ENCODE measurements at regions not wholly inside any gene's neighbourhood (a gene's known extent, or its start where the extent isn't known, plus 50 kb on each side); places are given as distances from the start of the nearest gene placed in this dataset.

DNA sequence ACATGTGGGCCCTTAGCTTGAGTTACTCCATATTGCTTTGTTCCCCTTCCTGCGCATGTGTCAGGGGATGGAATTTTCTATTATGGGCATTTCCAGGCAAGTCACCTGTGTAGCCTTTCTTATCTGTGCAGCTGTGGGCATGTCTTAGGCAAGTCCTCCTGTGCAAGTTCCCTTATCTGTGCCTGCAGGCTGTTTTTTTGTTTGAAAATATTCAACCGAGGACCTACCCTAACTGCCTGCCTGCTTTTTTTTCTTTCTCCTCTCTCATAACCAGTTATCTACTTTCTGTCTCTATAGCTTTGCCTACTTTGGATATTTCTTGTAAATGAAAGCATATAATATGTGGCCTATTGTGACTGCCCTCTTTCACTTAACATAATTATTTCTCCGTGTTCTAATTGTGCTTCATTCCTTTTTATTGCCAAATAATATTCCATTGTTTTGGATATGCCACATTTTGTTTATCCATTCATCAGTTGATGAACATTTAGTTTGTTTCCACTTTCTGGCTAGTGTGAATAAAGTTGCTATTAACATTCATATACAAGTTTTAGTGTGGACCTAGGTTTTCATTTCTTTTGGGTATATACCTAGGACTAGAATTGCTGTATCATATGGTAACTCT is 83.6 kb upstream of the CADM1 start:
- DNase-seq (ENCODE audit: low spot score in 2 of 2) (no peak), ATAC-seq (replicated peaks; ENCODE audit: extremely low read depth, poor library complexity, severe bottlenecking) (no peak)
- Mint-ChIP-seq H3K27me3 (peaks cover 22% of the 10 kb centered on the region), H3K4me3 (no peak overlapping the region), H3K9me3 (peaks cover 7% of the 10 kb centered on the region), H3K27ac (ENCODE audit: low read depth) (no peak overlapping the region), H3K4me1 (no peaks in the 10 kb centered on the region), H3K36me3 (ENCODE audit: insufficient read depth) (no peaks in the 10 kb centered on the region)

DNA sequence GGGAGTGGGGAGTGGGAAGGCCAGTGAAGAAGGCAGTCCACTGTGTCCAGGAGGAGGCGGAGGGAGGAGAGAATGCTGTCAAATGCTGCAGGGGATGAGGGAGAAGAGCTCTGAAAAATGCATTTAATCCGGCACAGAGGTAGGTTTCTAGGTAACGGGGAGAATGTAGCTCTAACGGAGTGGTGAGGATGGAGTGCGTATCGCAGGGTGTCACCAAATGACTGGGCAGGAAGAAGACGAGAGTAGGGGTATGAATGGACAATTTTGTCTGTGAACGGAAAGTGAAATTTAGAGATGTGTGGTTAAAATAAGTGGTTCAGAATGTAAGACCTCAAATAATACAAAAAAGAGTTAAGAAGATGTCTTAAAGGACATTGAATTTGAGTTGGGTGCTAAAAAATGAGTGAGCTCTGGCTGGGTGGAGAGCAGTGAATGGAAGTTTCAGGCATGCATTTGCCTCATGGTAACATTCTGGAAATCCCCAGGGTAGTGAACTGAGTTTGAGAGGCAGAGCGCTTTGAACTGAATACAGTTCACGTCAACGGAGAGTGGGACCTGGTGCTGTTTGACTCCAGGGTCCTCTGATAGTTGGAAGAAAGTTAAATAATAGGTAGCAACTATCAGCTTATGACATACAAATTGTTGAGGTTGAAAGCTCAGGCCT is 81.3 kb upstream of the CADM1 start:
- DNase-seq (ENCODE audit: low spot score in 2 of 2) (no peak), ATAC-seq (replicated peaks; ENCODE audit: extremely low read depth, poor library complexity, severe bottlenecking) (no peak)
- Mint-ChIP-seq H3K36me3 (ENCODE audit: insufficient read depth) (no peaks in the 10 kb centered on the region), H3K27ac (ENCODE audit: low read depth) (no peak overlapping the region), H3K4me1 (no peaks in the 10 kb centered on the region), H3K4me3 (no peak overlapping the region), H3K9me3 (peaks cover 7% of the 10 kb centered on the region), H3K27me3 (peaks cover 5% of the 10 kb centered on the region)

DNA sequence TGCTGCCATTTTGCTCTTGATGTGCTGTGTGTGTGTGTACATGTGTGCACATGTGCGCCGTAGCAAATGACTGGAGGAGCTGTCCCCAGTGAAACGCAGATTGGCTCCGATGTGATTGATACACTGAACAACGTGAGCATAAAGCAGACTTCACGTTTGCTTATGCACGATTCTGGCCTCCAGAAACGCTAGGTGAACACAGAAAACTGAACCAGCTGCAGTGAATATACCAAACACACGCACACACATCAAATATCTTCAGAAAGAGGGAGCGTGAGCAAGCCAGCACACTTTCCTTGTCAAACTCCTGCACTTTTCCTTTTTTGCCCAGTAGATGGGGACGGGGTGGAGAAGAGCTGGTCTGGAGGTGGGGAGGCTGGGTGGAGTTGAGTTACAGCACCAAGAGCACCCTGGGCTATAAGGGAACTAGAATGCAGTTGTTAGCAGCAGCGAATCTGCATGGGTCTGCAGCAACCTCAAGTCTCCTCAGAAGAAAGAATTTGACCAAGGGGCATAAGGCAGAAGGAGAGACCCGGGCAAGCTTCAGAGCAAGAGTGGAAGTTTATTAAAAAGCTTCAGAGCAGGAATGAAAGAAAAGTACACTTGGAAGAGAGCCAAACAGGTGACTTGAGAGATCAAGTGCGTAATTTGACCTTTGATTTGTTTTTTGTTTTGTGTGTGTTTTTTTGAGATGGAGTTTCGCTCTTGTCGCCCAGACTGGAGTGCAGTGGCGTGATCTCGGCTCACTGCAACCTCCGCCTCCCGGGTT is 77.8 kb upstream of the CADM1 start:
- Mint-ChIP-seq H3K27ac (ENCODE audit: low read depth) (no peak overlapping the region), H3K4me1 (no peaks in the 10 kb centered on the region), H3K27me3 (no peaks in the 10 kb centered on the region), H3K36me3 (ENCODE audit: insufficient read depth) (peaks cover 1% of the 10 kb centered on the region), H3K9me3 (no peaks in the 10 kb centered on the region), H3K4me3 (no peak overlapping the region)
- DNase-seq (ENCODE audit: low spot score in 2 of 2): no peak
- no peak for ATAC-seq (replicated peaks; ENCODE audit: extremely low read depth, poor library complexity, severe bottlenecking)

DNA sequence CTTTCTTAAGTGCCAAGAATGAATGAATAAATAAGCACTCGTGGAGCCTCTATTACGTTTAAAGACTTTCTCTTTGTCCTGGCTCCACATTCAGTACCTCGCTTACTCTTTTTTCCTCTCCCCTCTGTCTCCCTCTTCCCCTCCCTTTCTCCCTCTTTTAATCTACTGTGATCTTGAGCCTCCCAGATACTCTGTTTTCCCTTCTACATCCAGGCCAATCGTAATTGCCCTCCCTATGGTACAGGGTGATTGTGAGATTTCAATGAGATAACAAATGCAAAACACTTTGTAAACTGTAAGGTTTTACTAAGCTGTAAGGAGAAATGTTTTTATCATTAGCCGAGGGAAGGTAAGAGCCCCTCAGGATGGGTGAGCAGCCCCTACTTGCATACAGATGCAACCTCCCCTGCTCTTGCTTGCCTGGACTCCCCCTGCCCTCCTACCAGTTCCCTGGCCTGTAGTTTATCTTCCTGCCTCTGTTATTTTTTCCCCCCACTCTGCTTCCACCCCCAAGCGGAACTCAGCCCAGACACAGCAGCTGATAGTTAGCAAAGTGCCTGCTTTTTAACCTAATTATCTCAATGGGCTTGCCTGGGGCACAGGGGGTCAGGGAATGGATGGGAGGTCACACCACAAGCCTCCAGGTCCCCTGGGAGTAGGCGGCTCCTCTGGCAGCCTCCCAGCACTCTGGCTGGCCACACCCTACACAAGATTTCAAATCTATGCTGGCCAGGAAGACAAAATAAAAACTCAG is 76.9 kb upstream of the CADM1 start:
- no peaks in the 10 kb centered on the region for H3K9me3 Mint-ChIP-seq
- no peak overlapping the region for H3K27ac Mint-ChIP-seq (ENCODE audit: low read depth)
- ATAC-seq (replicated peaks; ENCODE audit: extremely low read depth, poor library complexity, severe bottlenecking): no peak
- DNase-seq (ENCODE audit: low spot score in 2 of 2): no peak
- no peaks in the 10 kb centered on the region for H3K4me1 Mint-ChIP-seq
- no peaks in the 10 kb centered on the region for H3K27me3 Mint-ChIP-seq
- no peak overlapping the region for H3K4me3 Mint-ChIP-seq
- H3K36me3 Mint-ChIP-seq (ENCODE audit: insufficient read depth): peaks cover 1% of the 10 kb centered on the region

DNA sequence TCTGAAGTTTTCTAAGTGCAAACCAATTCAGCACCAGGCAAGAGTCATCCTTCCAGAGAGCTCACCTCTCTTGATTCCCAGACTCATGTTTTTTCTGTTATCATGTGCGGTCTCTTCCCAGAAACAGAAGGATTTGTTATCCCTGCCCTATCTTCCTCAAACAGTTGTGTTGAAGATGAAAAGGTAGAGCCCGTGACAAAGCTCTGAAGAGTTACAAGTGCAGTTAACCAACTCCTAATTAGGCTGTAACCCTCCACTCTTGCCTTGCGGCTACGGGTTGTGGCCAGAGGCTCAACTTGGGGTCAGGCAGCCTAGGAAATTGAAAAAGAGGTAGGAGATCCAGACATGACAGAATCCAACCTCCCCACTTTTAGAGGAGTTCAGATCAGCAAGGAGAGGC is 76.2 kb upstream of the CADM1 start:
- DNase-seq (ENCODE audit: low spot score in 2 of 2) (no peak), ATAC-seq (replicated peaks; ENCODE audit: extremely low read depth, poor library complexity, severe bottlenecking) (no peak)
- H3K36me3 Mint-ChIP-seq (ENCODE audit: insufficient read depth): peaks cover 1% of the 10 kb centered on the region
- H3K4me1 Mint-ChIP-seq: no peaks in the 10 kb centered on the region
- no peak overlapping the region for H3K4me3 Mint-ChIP-seq
- no peaks in the 10 kb centered on the region for H3K9me3 Mint-ChIP-seq
- H3K27ac Mint-ChIP-seq (ENCODE audit: low read depth): no peak overlapping the region
- no peaks in the 10 kb centered on the region for H3K27me3 Mint-ChIP-seq

DNA sequence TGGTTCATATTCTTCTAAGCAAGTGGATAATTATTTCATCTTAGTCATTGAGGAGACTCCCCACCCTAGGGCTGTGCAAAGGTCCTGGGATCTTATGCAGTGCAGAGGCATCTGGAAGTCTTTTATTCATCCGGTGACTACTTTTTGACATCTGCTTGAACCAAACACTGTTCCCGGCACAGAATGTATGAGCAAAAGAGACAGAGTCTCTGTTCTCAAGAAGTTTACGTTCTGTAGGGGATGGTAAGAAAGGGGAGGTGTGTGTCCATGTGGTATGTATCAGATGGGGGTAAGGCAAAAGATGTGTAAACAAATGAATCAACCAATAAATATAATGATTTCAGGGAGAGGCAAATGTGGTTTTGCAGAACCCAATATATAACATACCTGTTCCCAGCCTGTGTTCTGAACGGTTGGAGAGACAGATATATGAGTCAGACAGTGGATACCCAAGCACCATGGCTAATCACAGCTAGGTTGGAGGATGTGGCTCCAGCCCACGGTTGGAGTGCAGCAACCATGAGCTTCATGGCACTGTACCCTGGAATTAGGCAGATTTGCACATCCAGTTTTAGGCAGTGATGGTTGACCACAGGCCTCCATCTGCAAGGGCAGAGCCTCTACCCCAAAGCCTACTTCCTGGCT is 75.1 kb upstream of the CADM1 start:
- Mint-ChIP-seq H3K4me3 (no peak overlapping the region), H3K36me3 (ENCODE audit: insufficient read depth) (peaks cover 1% of the 10 kb centered on the region), H3K27ac (ENCODE audit: low read depth) (no peak overlapping the region), H3K4me1 (no peaks in the 10 kb centered on the region), H3K9me3 (no peaks in the 10 kb centered on the region), H3K27me3 (no peaks in the 10 kb centered on the region)
- ATAC-seq (replicated peaks; ENCODE audit: extremely low read depth, poor library complexity, severe bottlenecking): no peak
- no peak for DNase-seq (ENCODE audit: low spot score in 2 of 2)

DNA sequence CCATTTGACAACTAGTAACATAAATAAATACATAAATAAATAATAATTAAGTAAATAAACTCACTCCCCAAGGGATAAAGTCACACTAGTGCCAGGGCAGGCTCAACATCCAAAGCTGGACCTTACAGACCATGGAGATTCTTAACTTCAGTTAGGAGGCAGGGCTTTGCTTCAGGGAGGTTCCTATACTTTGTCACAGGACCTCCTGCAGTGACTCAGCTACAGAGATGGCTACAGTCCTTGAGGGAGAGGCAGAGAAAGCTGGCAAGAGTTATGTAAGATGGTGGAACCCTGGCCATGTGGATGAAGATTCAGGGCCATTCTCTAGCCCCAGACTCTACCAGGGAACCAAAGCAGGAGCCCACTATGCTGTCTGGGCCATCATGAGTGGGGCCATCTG is 74.1 kb upstream of the CADM1 start:
- Mint-ChIP-seq H3K36me3 (ENCODE audit: insufficient read depth) (peaks cover 1% of the 10 kb centered on the region), H3K27ac (ENCODE audit: low read depth) (no peak overlapping the region), H3K4me1 (no peaks in the 10 kb centered on the region), H3K4me3 (no peak overlapping the region), H3K9me3 (no peaks in the 10 kb centered on the region), H3K27me3 (no peaks in the 10 kb centered on the region)
- ATAC-seq (replicated peaks; ENCODE audit: extremely low read depth, poor library complexity, severe bottlenecking) (no peak), DNase-seq (ENCODE audit: low spot score in 2 of 2) (no peak)

DNA sequence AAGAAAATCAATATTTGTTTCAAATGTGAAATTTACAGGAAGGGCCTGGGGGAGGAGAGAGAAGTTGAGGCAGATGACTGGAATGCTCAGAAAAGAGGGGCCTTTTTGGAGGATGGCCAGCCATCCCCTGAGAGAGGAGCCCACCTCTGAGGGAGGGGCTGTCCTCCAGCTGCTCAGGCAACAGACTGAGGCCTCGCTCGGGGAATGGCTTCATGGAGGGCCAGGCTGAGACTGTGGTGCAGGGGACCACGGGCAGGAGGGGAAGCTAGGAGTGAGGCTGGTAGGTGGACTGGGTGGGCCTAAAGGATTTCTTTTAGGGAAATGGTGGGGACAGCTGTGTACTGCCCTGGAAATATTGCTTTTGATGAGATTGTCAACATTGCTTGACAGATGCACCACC is 73.5 kb upstream of the CADM1 start:
- H3K4me1 Mint-ChIP-seq: no peaks in the 10 kb centered on the region
- no peak overlapping the region for H3K27ac Mint-ChIP-seq (ENCODE audit: low read depth)
- DNase-seq (ENCODE audit: low spot score in 2 of 2) (no peak), ATAC-seq (replicated peaks; ENCODE audit: extremely low read depth, poor library complexity, severe bottlenecking) (no peak)
- peaks cover 1% of the 10 kb centered on the region for H3K36me3 Mint-ChIP-seq (ENCODE audit: insufficient read depth)
- no peaks in the 10 kb centered on the region for H3K27me3 Mint-ChIP-seq
- no peaks in the 10 kb centered on the region for H3K9me3 Mint-ChIP-seq
- no peak overlapping the region for H3K4me3 Mint-ChIP-seq

DNA sequence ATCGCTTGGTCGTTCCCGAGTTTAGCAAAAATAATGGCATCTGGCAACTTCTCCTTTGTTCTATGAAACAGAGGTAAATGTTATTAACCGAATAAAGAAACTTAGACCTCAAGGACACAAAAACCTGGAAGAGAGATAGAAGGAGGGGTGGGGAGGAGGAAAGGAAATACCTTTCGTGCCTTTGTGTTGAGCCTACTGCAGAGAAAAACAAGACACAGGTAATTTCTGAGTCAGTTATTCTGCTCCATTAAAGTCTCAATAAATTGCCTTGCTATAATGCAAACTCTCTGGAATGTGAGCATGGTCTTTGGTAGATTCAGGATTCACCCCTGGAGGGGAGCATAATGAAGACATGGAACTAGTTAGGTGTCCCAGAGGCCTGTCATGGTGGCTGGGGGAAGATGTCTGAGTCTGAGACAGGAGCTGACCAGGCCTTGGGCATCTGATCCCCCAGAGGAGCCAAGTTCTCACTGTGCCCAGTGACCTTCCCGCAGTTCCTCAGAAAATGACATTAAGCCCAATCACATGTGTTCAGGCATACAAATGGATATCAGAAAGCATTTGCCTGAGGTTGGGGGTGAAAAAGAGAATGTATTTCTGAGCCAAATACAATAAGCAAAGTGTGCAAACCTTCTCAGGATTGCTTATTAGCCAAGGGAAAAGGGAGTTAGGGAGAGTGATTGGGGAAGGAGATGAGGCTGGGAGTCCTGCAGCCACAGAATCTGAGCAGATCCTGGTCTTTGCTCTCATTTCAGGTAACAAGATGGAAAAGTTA is 72.6 kb upstream of the CADM1 start:
- Mint-ChIP-seq H3K27me3 (no peaks in the 10 kb centered on the region), H3K4me3 (no peak overlapping the region), H3K9me3 (no peaks in the 10 kb centered on the region), H3K4me1 (no peaks in the 10 kb centered on the region), H3K27ac (ENCODE audit: low read depth) (no peak overlapping the region), H3K36me3 (ENCODE audit: insufficient read depth) (peaks cover 1% of the 10 kb centered on the region)
- DNase-seq (ENCODE audit: low spot score in 2 of 2): no peak
- ATAC-seq (replicated peaks; ENCODE audit: extremely low read depth, poor library complexity, severe bottlenecking): no peak

DNA sequence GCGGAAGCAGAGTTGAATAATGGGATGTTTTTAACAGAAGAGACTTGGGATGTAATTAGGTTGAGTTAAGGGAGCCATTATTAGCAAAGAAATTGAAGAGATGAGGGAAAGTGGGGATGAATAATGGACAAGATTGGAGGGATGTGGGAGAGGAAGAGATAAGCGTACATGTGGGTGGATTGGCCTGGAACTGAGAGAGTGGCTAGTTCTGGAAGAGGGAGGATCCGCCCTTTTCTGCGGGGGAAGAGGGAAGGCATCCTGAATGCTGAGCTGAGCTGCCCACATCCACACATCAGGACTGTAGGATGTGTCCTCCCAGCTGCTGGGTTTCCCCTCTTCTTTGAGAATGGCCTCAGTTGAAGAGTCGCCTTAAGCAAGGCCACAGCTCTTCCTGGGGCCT is 68.3 kb upstream of the CADM1 start:
- Mint-ChIP-seq H3K36me3 (ENCODE audit: insufficient read depth) (no peaks in the 10 kb centered on the region), H3K9me3 (no peaks in the 10 kb centered on the region), H3K27me3 (peaks cover 15% of the 10 kb centered on the region), H3K4me1 (no peaks in the 10 kb centered on the region), H3K27ac (ENCODE audit: low read depth) (no peak overlapping the region), H3K4me3 (no peak overlapping the region)
- DNase-seq (ENCODE audit: low spot score in 2 of 2) (no peak), ATAC-seq (replicated peaks; ENCODE audit: extremely low read depth, poor library complexity, severe bottlenecking) (no peak)

DNA sequence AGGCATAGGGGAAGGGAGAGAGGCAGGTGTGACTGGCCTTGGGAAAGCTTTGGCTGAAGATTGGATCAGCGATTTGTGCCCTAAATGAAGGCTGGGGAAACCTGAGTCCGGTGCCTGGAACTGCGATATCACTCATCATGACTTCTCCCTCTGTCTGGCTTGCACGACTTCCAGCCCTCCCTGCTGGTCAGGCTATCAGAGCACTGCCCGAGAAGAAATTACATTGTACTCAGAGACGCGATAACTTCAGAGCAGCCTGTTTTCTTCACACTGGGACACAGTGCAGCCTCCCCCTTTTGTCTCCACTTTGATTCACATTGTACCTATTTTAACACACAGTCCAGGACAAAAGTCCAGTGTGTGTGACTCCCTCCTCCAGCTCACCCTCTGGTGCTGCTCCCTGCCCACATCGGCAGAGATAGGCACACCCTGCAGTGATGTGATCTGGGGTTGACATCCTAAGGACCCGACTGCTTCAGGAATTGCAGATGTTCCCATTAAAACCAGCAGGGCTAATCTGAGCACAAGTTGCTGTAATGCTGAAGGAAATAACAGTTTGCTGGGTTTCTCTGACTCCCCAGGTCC is 62.1 kb upstream of the CADM1 start:
- H3K9me3 Mint-ChIP-seq: peaks cover 6% of the 10 kb centered on the region

More for the DNA sequence above, 62.1 kb upstream of the CADM1 start:
- Mint-ChIP-seq H3K4me3 (no peak overlapping the region), H3K4me1 (no peaks in the 10 kb centered on the region), H3K36me3 (ENCODE audit: insufficient read depth) (peaks cover 2% of the 10 kb centered on the region), H3K27ac (ENCODE audit: low read depth) (no peak overlapping the region), H3K27me3 (peaks cover 46% of the 10 kb centered on the region)
- ATAC-seq (replicated peaks; ENCODE audit: extremely low read depth, poor library complexity, severe bottlenecking): no peak
- no peak for DNase-seq (ENCODE audit: low spot score in 2 of 2)

Data from central memory CD8-positive, alpha-beta T cell (primary cell).